IPS-20b (cell line): ENCODE measurements at regions not wholly inside any gene's neighbourhood (a gene's known extent, or its start where the extent isn't known, plus 50 kb on each side); places are given as distances from the start of the nearest gene placed in this dataset.

Experiments
- H3K27ac ChIP-seq: one replicate; pipeline ENCODE4 v1.5.1; 2013; ENCODE audit warnings: low read length
- H3K27me3 ChIP-seq: 2 replicates; pipeline ENCODE4 v1.6.1; 2013; ENCODE audit warnings: mild to moderate bottlenecking, low read length, inconsistent platforms; ENCODE audit not compliant: insufficient read depth
- H3K36me3 ChIP-seq: 2 replicates; pipeline ENCODE4 v1.6.1; 2013; ENCODE audit warnings: low read depth, mild to moderate bottlenecking, inconsistent platforms, low read length, moderate library complexity; ENCODE audit not compliant: insufficient read depth
- H3K4me1 ChIP-seq: 2 replicates; pipeline ENCODE4 v1.6.1; 2013; ENCODE audit warnings: mild to moderate bottlenecking, control low read depth, inconsistent platforms, low read length, moderate library complexity; ENCODE audit not compliant: insufficient read depth
- H3K4me3 ChIP-seq: 2 replicates; pipeline ENCODE4 v1.5.1; 2013; ENCODE audit warnings: mild to moderate bottlenecking, low read length, inconsistent platforms
- H3K9ac ChIP-seq: 2 replicates; pipeline ENCODE4 v1.6.1; 2013; ENCODE audit warnings: low read depth, mild to moderate bottlenecking, inconsistent platforms, low read length, moderate library complexity
- H3K9me3 ChIP-seq: 2 replicates; pipeline ENCODE4 v1.6.1; 2013; ENCODE audit warnings: mild to moderate bottlenecking, low read depth, low read length, inconsistent platforms; ENCODE audit not compliant: insufficient read depth

- Histone ChIP-seq H3K9me3 (no peaks in the 10 kb centered on the region), H3K36me3 (no peaks in the 10 kb centered on the region), H3K4me1 (no peaks in the 10 kb centered on the region), H3K4me3 (no peak overlapping the region), H3K9ac (no peak overlapping the region), H3K27ac (no peak overlapping the region), H3K27me3 (no peaks in the 10 kb centered on the region)
Measured at GRCh38 chr21:22250355-22250754, 1252.1 kb downstream of the NCAM2 start.

- Histone ChIP-seq H3K4me3 (no peak overlapping the region), H3K9ac (no peak overlapping the region), H3K27me3 (no peaks in the 10 kb centered on the region), H3K27ac (no peak overlapping the region), H3K4me1 (no peaks in the 10 kb centered on the region), H3K36me3 (no peaks in the 10 kb centered on the region), H3K9me3 (no peaks in the 10 kb centered on the region)
Measured at GRCh38 chr21:22253761-22254160, 1255.6 kb downstream of the NCAM2 start.

GRCh38 chr21:22258821-22259220, 1260.6 kb downstream of the NCAM2 start:
- H3K27me3 ChIP-seq: no peaks in the 10 kb centered on the region
- H3K9ac ChIP-seq: no peak overlapping the region
- no peaks in the 10 kb centered on the region for H3K36me3 ChIP-seq
- H3K9me3 ChIP-seq: no peaks in the 10 kb centered on the region
- no peak overlapping the region for H3K27ac ChIP-seq
- H3K4me1 ChIP-seq: no peaks in the 10 kb centered on the region
- H3K4me3 ChIP-seq: no peak overlapping the region

- Histone ChIP-seq H3K4me1 (no peaks in the 10 kb centered on the region), H3K27me3 (no peaks in the 10 kb centered on the region), H3K9ac (no peak overlapping the region), H3K9me3 (no peaks in the 10 kb centered on the region), H3K36me3 (no peaks in the 10 kb centered on the region), H3K4me3 (no peak overlapping the region), H3K27ac (no peak overlapping the region)
Measured at GRCh38 chr21:22260274-22260673, 1262.1 kb downstream of the NCAM2 start.

- Histone ChIP-seq H3K4me1 (no peaks in the 10 kb centered on the region), H3K36me3 (no peaks in the 10 kb centered on the region), H3K4me3 (no peak overlapping the region), H3K9ac (no peak overlapping the region), H3K27me3 (no peaks in the 10 kb centered on the region), H3K9me3 (no peaks in the 10 kb centered on the region), H3K27ac (no peak overlapping the region)
Measured at GRCh38 chr21:22263890-22264289, 1265.7 kb downstream of the NCAM2 start.

GRCh38 chr21:22277341-22277740, 1279.1 kb downstream of the NCAM2 start:
- no peak overlapping the region for H3K27ac ChIP-seq
- H3K36me3 ChIP-seq: no peaks in the 10 kb centered on the region
- no peaks in the 10 kb centered on the region for H3K9me3 ChIP-seq
- H3K9ac ChIP-seq: no peak overlapping the region
- H3K4me1 ChIP-seq: no peaks in the 10 kb centered on the region
- no peaks in the 10 kb centered on the region for H3K27me3 ChIP-seq
- H3K4me3 ChIP-seq: no peak overlapping the region

GRCh38 chr21:22278366-22278765, 1280.2 kb downstream of the NCAM2 start:
- no peak overlapping the region for H3K27ac ChIP-seq
- H3K4me1 ChIP-seq: no peaks in the 10 kb centered on the region
- no peaks in the 10 kb centered on the region for H3K36me3 ChIP-seq
- H3K4me3 ChIP-seq: no peak overlapping the region
- H3K9ac ChIP-seq: no peak overlapping the region
- no peaks in the 10 kb centered on the region for H3K9me3 ChIP-seq
- no peaks in the 10 kb centered on the region for H3K27me3 ChIP-seq

GRCh38 chr21:22280851-22281250, 1282.6 kb downstream of the NCAM2 start:
- H3K27ac ChIP-seq: no peak overlapping the region
- H3K4me3 ChIP-seq: no peak overlapping the region
- no peaks in the 10 kb centered on the region for H3K9me3 ChIP-seq
- no peaks in the 10 kb centered on the region for H3K4me1 ChIP-seq
- H3K36me3 ChIP-seq: no peaks in the 10 kb centered on the region
- no peak overlapping the region for H3K9ac ChIP-seq
- no peaks in the 10 kb centered on the region for H3K27me3 ChIP-seq

GRCh38 chr21:22288885-22289499, 1290.8 kb downstream of the NCAM2 start:
- no peak overlapping the region for H3K4me3 ChIP-seq
- no peaks in the 10 kb centered on the region for H3K4me1 ChIP-seq
- H3K9me3 ChIP-seq: no peaks in the 10 kb centered on the region
- no peak overlapping the region for H3K9ac ChIP-seq
- no peaks in the 10 kb centered on the region for H3K36me3 ChIP-seq
- no peak overlapping the region for H3K27ac ChIP-seq
- no peaks in the 10 kb centered on the region for H3K27me3 ChIP-seq

- no peak overlapping the region for H3K9ac ChIP-seq
- H3K27me3 ChIP-seq: no peaks in the 10 kb centered on the region
- H3K4me1 ChIP-seq: no peaks in the 10 kb centered on the region
- no peaks in the 10 kb centered on the region for H3K9me3 ChIP-seq
- no peak overlapping the region for H3K4me3 ChIP-seq
- H3K27ac ChIP-seq: no peak overlapping the region
- H3K36me3 ChIP-seq: no peaks in the 10 kb centered on the region
Measured at GRCh38 chr21:22292144-22292543, 1293.9 kb downstream of the NCAM2 start.

GRCh38 chr21:22297575-22297974, 1299.4 kb downstream of the NCAM2 start:
- Histone ChIP-seq H3K36me3 (no peaks in the 10 kb centered on the region), H3K4me1 (no peaks in the 10 kb centered on the region), H3K9ac (no peak overlapping the region), H3K4me3 (no peak overlapping the region), H3K9me3 (no peaks in the 10 kb centered on the region), H3K27ac (no peak overlapping the region), H3K27me3 (no peaks in the 10 kb centered on the region)

- Histone ChIP-seq H3K36me3 (no peaks in the 10 kb centered on the region), H3K4me1 (no peaks in the 10 kb centered on the region), H3K4me3 (no peak overlapping the region), H3K9me3 (peaks cover 11% of the 10 kb centered on the region; the same call in 1 of the 2 replicates), H3K9ac (no peak overlapping the region), H3K27me3 (no peaks in the 10 kb centered on the region), H3K27ac (no peak overlapping the region)
Measured at GRCh38 chr21:22311741-22312462, 1313.7 kb downstream of the NCAM2 start.
